HEK293 (cell line): ENCODE measurements at regions not wholly inside any gene's neighbourhood (a gene's known extent, or its start where the extent isn't known, plus 50 kb on each side); places are given as distances from the start of the nearest gene placed in this dataset.

Experiments
- CTCF ChIA-PET: fragments of 350-600 bp; formaldehyde crosslinking; extraction: SDS; loops from one replicate; lab custom pipeline; 2021; ENCODE audit warnings: antibody characterized with exemption; lab: Yijun Ruan, JAX
- POLR2A ChIA-PET: fragments of 300-600 bp; formaldehyde crosslinking; extraction: SDS; loops from one replicate; lab custom pipeline; 2020; ENCODE audit warnings: antibody characterized with exemption, inconsistent platforms; lab: Yijun Ruan, JAX
- H3K27ac ChIP-seq: fragments of 200-500 bp; sonication (Bioruptor generic); 2 replicates; pipeline ENCODE4 v1.5.1; 2014; ENCODE audit warnings: low read depth, low read length, control low read depth, inconsistent platforms; ENCODE audit errors: extremely low read depth
- H3K36me3 ChIP-seq, 2 experiments: fragments of 200-500 bp in 1 of 2; sonication (Bioruptor generic) in 1 of 2; 1 replicate in 1 of 2; 2 replicates in 1 of 2; pipeline ENCODE4 v1.5.1; 2014 to 2017; ENCODE audit warnings: inconsistent platforms in 2 of 2, low read length in 2 of 2; ENCODE audit not compliant: control insufficient read depth in 2 of 2, insufficient read depth in 1 of 2
- H3K4me1 ChIP-seq: fragments of 200-500 bp; sonication (Bioruptor generic); 2 replicates; pipeline ENCODE4 v1.5.1; 2014; ENCODE audit warnings: mild to moderate bottlenecking, low read length, inconsistent platforms; ENCODE audit not compliant: control insufficient read depth, insufficient read depth
- H3K4me3 ChIP-seq: 2 replicates; pipeline ENCODE4 v1.5.1; 2011; ENCODE audit warnings: low read depth, mild to moderate bottlenecking, control low read depth, low read length, moderate library complexity
- H3K9me3 ChIP-seq: fragments of 200-500 bp; sonication (Bioruptor generic); 2 replicates; pipeline ENCODE4 v1.5.1; 2014; ENCODE audit warnings: low read depth, low read length, inconsistent platforms; ENCODE audit not compliant: control insufficient read depth, insufficient read depth
- GLIS2 ChIP-seq: fragments of 450-650 bp; formaldehyde crosslinking; IDR thresholded peaks from 2 replicates; pipeline ENCODE4 v1.5.1; 2016; ENCODE audit warnings: missing biosample characterization, missing genetic modification characterization
- PRDM1 ChIP-seq: fragments of 450-650 bp; formaldehyde crosslinking; IDR thresholded peaks from 2 replicates; pipeline ENCODE4; 2016; ENCODE audit warnings: missing biosample characterization, missing genetic modification characterization
- RBAK ChIP-seq: fragments of 450-650 bp; formaldehyde crosslinking; IDR thresholded peaks from 2 replicates; pipeline ENCODE4 v1.5.1; 2016; ENCODE audit warnings: missing biosample characterization, missing genetic modification characterization
- SETDB1 ChIP-seq: IDR thresholded peaks from one replicate; pipeline ENCODE4 v1.6.1; 2017; ENCODE audit warnings: mild to moderate bottlenecking, low read length, moderate library complexity, mixed read lengths; ENCODE audit not compliant: insufficient read length
- TRIM28 ChIP-seq: IDR thresholded peaks from 2 replicates; pipeline ENCODE4 v1.6.1; 2011; ENCODE audit warnings: low read length, control low read depth, borderline replicate concordance
- YY1 ChIP-seq: fragments of 450-650 bp; formaldehyde crosslinking; IDR thresholded peaks from 2 replicates; pipeline ENCODE4 v1.5.1; 2018; ENCODE audit warnings: missing biosample characterization, missing genetic modification characterization
- ZBTB1 ChIP-seq: fragments of 450-650 bp; formaldehyde crosslinking; IDR thresholded peaks from 2 replicates; pipeline ENCODE4 v1.5.1; 2016; ENCODE audit warnings: missing biosample characterization, missing genetic modification characterization
- ZNF10 ChIP-seq: fragments of 450-650 bp; formaldehyde crosslinking; IDR thresholded peaks from 2 replicates; pipeline ENCODE4 v1.5.1; 2017; ENCODE audit warnings: missing biosample characterization, missing genetic modification characterization
- ZNF140 ChIP-seq: fragments of 450-650 bp; formaldehyde crosslinking; IDR thresholded peaks from 2 replicates; pipeline ENCODE4 v1.5.1; 2016; ENCODE audit warnings: missing biosample characterization, missing genetic modification characterization
- ZNF2 ChIP-seq: fragments of 450-650 bp; formaldehyde crosslinking; IDR thresholded peaks from 2 replicates; pipeline ENCODE4 v1.5.1; 2016; ENCODE audit warnings: missing biosample characterization, missing genetic modification characterization
- ZNF239 ChIP-seq: fragments of 450-650 bp; formaldehyde crosslinking; IDR thresholded peaks from 2 replicates; pipeline ENCODE4 v1.5.1; 2016; ENCODE audit warnings: missing biosample characterization, missing genetic modification characterization
- ZNF26 ChIP-seq: fragments of 450-650 bp; formaldehyde crosslinking; IDR thresholded peaks from 2 replicates; pipeline ENCODE4 v1.5.1; 2016; ENCODE audit warnings: missing biosample characterization, missing genetic modification characterization
- ZNF354C ChIP-seq: fragments of 450-650 bp; formaldehyde crosslinking; IDR thresholded peaks from 2 replicates; pipeline ENCODE4 v1.5.1; 2016; ENCODE audit warnings: missing biosample characterization, missing genetic modification characterization, low read depth, borderline replicate concordance
- ZNF366 ChIP-seq: fragments of 450-650 bp; formaldehyde crosslinking; conservative IDR thresholded peaks from 2 replicates; pipeline ENCODE4 v1.5.1; 2016; ENCODE audit warnings: missing biosample characterization, missing genetic modification characterization
- ZNF48 ChIP-seq: fragments of 450-650 bp; formaldehyde crosslinking; IDR thresholded peaks from 2 replicates; pipeline ENCODE4 v1.5.1; 2016; ENCODE audit warnings: missing biosample characterization, missing genetic modification characterization
- ZNF530 ChIP-seq: fragments of 450-650 bp; formaldehyde crosslinking; IDR thresholded peaks from 2 replicates; pipeline ENCODE4 v1.5.1; 2016; ENCODE audit warnings: low read depth, missing biosample characterization, missing genetic modification characterization
- ZNF585B ChIP-seq: fragments of 450-650 bp; formaldehyde crosslinking; IDR thresholded peaks from 2 replicates; pipeline ENCODE4 v1.5.1; 2016; ENCODE audit warnings: missing biosample characterization, missing genetic modification characterization
- ZNF654 ChIP-seq: fragments of 450-650 bp; formaldehyde crosslinking; IDR thresholded peaks from 2 replicates; pipeline ENCODE4 v1.5.1; 2016; ENCODE audit warnings: low read depth, missing biosample characterization, missing genetic modification characterization
- ZNF658 ChIP-seq: fragments of 450-650 bp; formaldehyde crosslinking; IDR thresholded peaks from 2 replicates; pipeline ENCODE4; 2016; ENCODE audit warnings: missing biosample characterization, missing genetic modification characterization
- ZNF664 ChIP-seq: fragments of 450-650 bp; formaldehyde crosslinking; IDR thresholded peaks from 2 replicates; pipeline ENCODE4 v1.5.1; 2016; ENCODE audit warnings: missing biosample characterization, missing genetic modification characterization
- ZNF768 ChIP-seq: fragments of 450-650 bp; formaldehyde crosslinking; IDR thresholded peaks from 2 replicates; pipeline ENCODE4 v1.5.1; 2018; ENCODE audit warnings: missing biosample characterization, mild to moderate bottlenecking, missing genetic modification characterization
- ZNF792 ChIP-seq: fragments of 450-650 bp; formaldehyde crosslinking; IDR thresholded peaks from 2 replicates; pipeline ENCODE4 v1.5.1; 2016; ENCODE audit warnings: missing biosample characterization, missing genetic modification characterization
- ZNF843 ChIP-seq: fragments of 450-650 bp; formaldehyde crosslinking; IDR thresholded peaks from 2 replicates; pipeline ENCODE4 v1.5.1; 2016; ENCODE audit warnings: missing biosample characterization, missing genetic modification characterization
- ZSCAN16 ChIP-seq: fragments of 450-650 bp; formaldehyde crosslinking; IDR thresholded peaks from 2 replicates; pipeline ENCODE4 v1.5.1; 2016; ENCODE audit warnings: missing biosample characterization, missing genetic modification characterization
- ZSCAN23 ChIP-seq: fragments of 450-650 bp; formaldehyde crosslinking; IDR thresholded peaks from 2 replicates; pipeline ENCODE4 v1.5.1; 2016; ENCODE audit warnings: missing biosample characterization, missing genetic modification characterization
- TF ChIP-seq, protein P1 (sequence below): fragments of 450-650 bp; formaldehyde crosslinking; IDR thresholded peaks from 2 replicates; pipeline ENCODE4 v1.5.0; 2017; ENCODE audit warnings: missing biosample characterization, missing genetic modification characterization, borderline replicate concordance

DNA sequence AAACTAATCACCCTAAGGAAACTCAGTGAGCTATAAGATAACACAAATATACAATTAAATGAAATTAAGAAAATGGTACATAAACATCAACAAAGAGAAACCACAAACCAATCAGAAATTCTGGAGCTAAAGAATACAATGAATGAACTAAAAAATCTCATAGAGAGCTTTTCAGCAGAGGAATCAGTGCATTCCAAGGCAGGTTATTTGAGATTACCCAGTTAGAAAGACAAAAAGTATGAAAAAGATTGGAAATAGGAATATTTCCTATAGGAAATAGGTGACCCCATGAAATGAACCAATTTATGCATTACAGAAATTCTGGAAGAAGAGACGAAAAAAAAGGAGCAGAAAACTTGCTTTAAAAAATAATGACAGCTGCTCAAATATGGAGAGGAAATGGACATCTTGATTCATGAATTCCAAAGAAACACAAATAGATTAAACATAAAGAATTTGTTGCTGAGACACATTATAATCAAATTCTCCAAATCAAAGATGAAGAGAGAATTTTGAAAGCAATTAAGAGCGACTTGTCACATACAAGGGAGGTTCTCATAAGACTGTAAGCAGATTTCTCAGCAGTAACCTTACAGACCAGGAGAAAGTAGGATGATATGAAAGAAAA lies 90.7 kb downstream of the RERGL start:
- Histone ChIP-seq H3K36me3 (no peaks in the 10 kb centered on the region), H3K9me3 (no peaks in the 10 kb centered on the region), H3K4me1 (no peaks in the 10 kb centered on the region), H3K4me3 (no peak overlapping the region), H3K27ac (no peak overlapping the region)
- TF ChIP-seq TRIM28 (peak; percentile 55; the same call in 1 of the 2 replicates), SETDB1 (peak; percentile 88), ZNF140 (tag by site-specific recombination) (no peak)
- ChIA-PET POLR2A (no interaction called here), CTCF (no interaction called here)

- ChIA-PET CTCF (interaction anchor here (0.5 to 2.2 kb wide), 18 partner anchors 9 to 439 kb away, joined by 3 to 18 read pairs (median 4); no protein-coding TSS in a partner anchor), POLR2A (no interaction called here)
- peak; percentile 52 for TF ChIP-seq ZNF654 (tag by site-specific recombination)
- no peak for TF ChIP-seq ZNF239 (tag by site-specific recombination)
- Histone ChIP-seq H3K9me3 (no peaks in the 10 kb centered on the region), H3K4me3 (no peak overlapping the region), H3K36me3 (no peaks in the 10 kb centered on the region), H3K27ac (no peak overlapping the region), H3K4me1 (no peaks in the 10 kb centered on the region)
Measured at GRCh38 chr12:17992002-17992656, 97.9 kb downstream of the RERGL start.

DNA sequence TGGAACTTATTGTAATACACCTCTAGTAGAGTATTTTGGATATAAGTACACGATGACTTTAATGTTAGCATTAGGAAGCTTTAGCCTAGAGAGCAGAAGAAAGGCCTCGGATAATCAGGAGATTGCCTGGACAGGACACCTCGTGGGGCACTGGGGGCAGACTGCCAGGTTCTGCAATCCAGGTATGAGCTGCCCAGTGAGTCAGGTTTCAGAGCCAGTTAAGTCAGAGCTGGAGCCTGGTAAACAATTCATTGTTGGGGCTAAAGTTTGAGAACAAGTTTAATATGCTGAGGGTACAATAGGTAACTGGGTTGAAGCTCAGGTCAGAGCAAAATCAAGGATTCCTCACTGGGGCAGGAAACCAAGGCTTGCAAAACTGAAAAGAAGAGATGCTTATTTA lies 107.4 kb downstream of the RERGL start:
- Histone ChIP-seq H3K9me3 (no peaks in the 10 kb centered on the region), H3K36me3 (no peaks in the 10 kb centered on the region), H3K4me1 (no peaks in the 10 kb centered on the region), H3K27ac (no peak overlapping the region), H3K4me3 (no peak overlapping the region)
- CTCF ChIA-PET: interaction anchor here (0.6 to 2.6 kb wide), 2 partner anchors 10 to 106 kb away, joined by 3 to 18 read pairs; no protein-coding TSS in a partner anchor
- POLR2A ChIA-PET: no interaction called here
- TF ChIP-seq ZNF26 (tag by site-specific recombination): no peak
- TF ChIP-seq GLIS2 (tag by site-specific recombination): no peak
- no peak for TF ChIP-seq ZNF843 (tag by site-specific recombination)
- TF ChIP-seq ZNF664 (tag by site-specific recombination): no peak

- no peak for TF ChIP-seq ZNF658
- no peak for TF ChIP-seq ZNF10 (tag by site-specific recombination)
- TF ChIP-seq ZNF585B (tag by site-specific recombination): no peak
- TF ChIP-seq ZNF48 (tag by site-specific recombination): no peak
- TF ChIP-seq ZSCAN23: no peak
- no peak for TF ChIP-seq PRDM1 (tag by site-specific recombination)
- no peak for TF ChIP-seq YY1 (tag by site-specific recombination)
- no peak for TF ChIP-seq RBAK (tag by site-specific recombination)
- no peak for TF ChIP-seq ZNF530
- no peak for TF ChIP-seq ZNF354C (tag by site-specific recombination)
- TF ChIP-seq, protein P1, sequence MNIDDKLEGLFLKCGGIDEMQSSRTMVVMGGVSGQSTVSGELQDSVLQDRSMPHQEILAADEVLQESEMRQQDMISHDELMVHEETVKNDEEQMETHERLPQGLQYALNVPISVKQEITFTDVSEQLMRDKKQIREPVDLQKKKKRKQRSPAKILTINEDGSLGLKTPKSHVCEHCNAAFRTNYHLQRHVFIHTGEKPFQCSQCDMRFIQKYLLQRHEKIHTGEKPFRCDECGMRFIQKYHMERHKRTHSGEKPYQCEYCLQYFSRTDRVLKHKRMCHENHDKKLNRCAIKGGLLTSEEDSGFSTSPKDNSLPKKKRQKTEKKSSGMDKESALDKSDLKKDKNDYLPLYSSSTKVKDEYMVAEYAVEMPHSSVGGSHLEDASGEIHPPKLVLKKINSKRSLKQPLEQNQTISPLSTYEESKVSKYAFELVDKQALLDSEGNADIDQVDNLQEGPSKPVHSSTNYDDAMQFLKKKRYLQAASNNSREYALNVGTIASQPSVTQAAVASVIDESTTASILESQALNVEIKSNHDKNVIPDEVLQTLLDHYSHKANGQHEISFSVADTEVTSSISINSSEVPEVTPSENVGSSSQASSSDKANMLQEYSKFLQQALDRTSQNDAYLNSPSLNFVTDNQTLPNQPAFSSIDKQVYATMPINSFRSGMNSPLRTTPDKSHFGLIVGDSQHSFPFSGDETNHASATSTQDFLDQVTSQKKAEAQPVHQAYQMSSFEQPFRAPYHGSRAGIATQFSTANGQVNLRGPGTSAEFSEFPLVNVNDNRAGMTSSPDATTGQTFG (tag by site-specific recombination): no peak
- TF ChIP-seq ZNF366: no peak
- TF ChIP-seq ZNF768 (tag by site-specific recombination): no peak
- no peak for TF ChIP-seq ZSCAN16
- no peak for TF ChIP-seq ZBTB1
- TF ChIP-seq ZNF2 (tag by site-specific recombination): no peak
- no peak for TF ChIP-seq ZNF792 (tag by site-specific recombination)
- ChIA-PET CTCF (interaction anchor here (0.8 to 1.4 kb wide), 2 partner anchors 16 to 23 kb away, joined by 3 read pairs; no protein-coding TSS in a partner anchor), POLR2A (no interaction called here)
- H3K27ac ChIP-seq: no peak overlapping the region
- H3K9me3 ChIP-seq: no peaks in the 10 kb centered on the region
- H3K4me1 ChIP-seq: no peaks in the 10 kb centered on the region
- H3K4me3 ChIP-seq: no peak overlapping the region
- no peaks in the 10 kb centered on the region for H3K36me3 ChIP-seq
Measured at GRCh38 chr12:17976202-17976601, 113.8 kb downstream of the RERGL start.
